GM12878 (cell line): ENCODE measurements at regions not wholly inside any gene's neighbourhood (a gene's known extent, or its start where the extent isn't known, plus 50 kb on each side); places are given as distances from the start of the nearest gene placed in this dataset.

Source experiments
- ATF2 ChIP-seq: IDR thresholded peaks from 2 replicates; pipeline ENCODE4 v1.6.1; 2012; ENCODE audit warnings: low read length, inconsistent platforms
- ATF7 ChIP-seq: fragments of 450-650 bp; IDR thresholded peaks from 2 replicates; pipeline ENCODE4 v1.6.1; 2016; ENCODE audit warnings: low read depth, mild to moderate bottlenecking
- BRCA1 ChIP-seq: IDR thresholded peaks from 2 replicates; pipeline ENCODE4 v1.6.1; 2011; ENCODE audit warnings: low read depth, low read length, improper control_type of control experiment
- CBX3 ChIP-seq: fragments of 200-600 bp; sonication (generic); IDR thresholded peaks from 2 replicates; pipeline ENCODE4 v1.6.1; 2016; ENCODE audit warnings: low read depth, borderline replicate concordance
- CEBPB ChIP-seq, 2 experiments: fragments of 150-350 bp in 1 of 2; IDR thresholded peaks; 2 replicates each; pipeline ENCODE4 v1.6.1; 2012 to 2014; ENCODE audit warnings: low read depth in 2 of 2, low read length in 2 of 2, borderline replicate concordance in 1 of 2, inconsistent platforms in 1 of 2
- CHD2 ChIP-seq: IDR thresholded peaks from 2 replicates; pipeline ENCODE4 v1.6.1; 2011; ENCODE audit warnings: low read depth, low read length, improper control_type of control experiment, borderline replicate concordance
- CREM ChIP-seq: IDR thresholded peaks from 2 replicates; pipeline ENCODE4 v1.6.1; 2014; ENCODE audit warnings: antibody characterized with exemption, low read depth
- GABPA ChIP-seq: IDR thresholded peaks from 2 replicates; pipeline ENCODE4 v1.6.1; 2014; ENCODE audit warnings: antibody characterized with exemption, low read depth, mild to moderate bottlenecking, inconsistent platforms
- HDAC6 ChIP-seq: fragments of 200-600 bp; sonication (generic); IDR thresholded peaks from one replicate; pipeline ENCODE4 v1.8.0; 2017; ENCODE audit warnings: antibody characterized with exemption; ENCODE audit not compliant: unreplicated experiment
- IKZF2 ChIP-seq, 2 experiments: fragments of 450-650 bp; IDR thresholded peaks; 2 replicates each; pipeline ENCODE4 v1.6.1; 2017; ENCODE audit warnings: mild to moderate bottlenecking in 2 of 2, moderate library complexity in 2 of 2
- KLF5 ChIP-seq: fragments of 450-650 bp; IDR thresholded peaks from 2 replicates; pipeline ENCODE4 v1.6.1; 2014; ENCODE audit warnings: mild to moderate bottlenecking; ENCODE audit not compliant: partially characterized antibody
- MTA3 ChIP-seq: IDR thresholded peaks from 2 replicates; pipeline ENCODE4 v1.6.1; 2012; ENCODE audit warnings: low read length, inconsistent platforms, borderline replicate concordance
- NFIC ChIP-seq: IDR thresholded peaks from 2 replicates; pipeline ENCODE4 v1.6.1; 2012; ENCODE audit warnings: low read depth, mild to moderate bottlenecking, inconsistent platforms, low read length, moderate library complexity
- NFXL1 ChIP-seq: fragments of 450-650 bp; IDR thresholded peaks from 2 replicates; pipeline ENCODE4 v1.6.1; 2017; ENCODE audit warnings: antibody characterized with exemption, mild to moderate bottlenecking, borderline replicate concordance
- NR2C1 ChIP-seq: fragments of 450-650 bp; IDR thresholded peaks from 2 replicates; pipeline ENCODE4 v1.6.1; 2017; ENCODE audit warnings: antibody characterized with exemption, mild to moderate bottlenecking, moderate library complexity
- PAX8 ChIP-seq: fragments of 450-650 bp; IDR thresholded peaks from 2 replicates; pipeline ENCODE4 v1.6.1; 2017; ENCODE audit warnings: mild to moderate bottlenecking, moderate library complexity
- PRDM15 ChIP-seq: fragments of 450-650 bp; formaldehyde crosslinking; IDR thresholded peaks from 2 replicates; pipeline ENCODE4 v1.4.0; 2020; ENCODE audit warnings: mild to moderate bottlenecking, moderate library complexity
- SP1 ChIP-seq: IDR thresholded peaks from one replicate; pipeline ENCODE4 v1.6.1; 2011; ENCODE audit warnings: low read depth, low read length
- TCF12 ChIP-seq: IDR thresholded peaks from 2 replicates; pipeline ENCODE4 v1.6.1; 2011; ENCODE audit warnings: low read depth, mild to moderate bottlenecking, low read length
- TF ChIP-seq, protein P1 (sequence below): IDR thresholded peaks from 2 replicates; pipeline ENCODE4 v1.6.1; 2012; ENCODE audit warnings: mild to moderate bottlenecking, low read depth, low read length
- TF ChIP-seq, protein P2 (sequence below): fragments of 450-650 bp; IDR thresholded peaks from 2 replicates; pipeline ENCODE4 v1.6.1; 2017; ENCODE audit warnings: mild to moderate bottlenecking, low read depth, inconsistent platforms; ENCODE audit not compliant: poor library complexity, severe bottlenecking

GRCh38 chr1:200483491-200484143 is 73.8 kb upstream of the ZNF281 start (continued):
- TF ChIP-seq CEBPB (IDR thresholded peaks at IDR 0.05; ENCODE audit: borderline replicate concordance in 1 of 2, low read depth in 2 of 2, low read length in 2 of 2) (no peak), SP1 (peak; percentile 64), HDAC6 (no peak), TCF12 (peak; percentile 84), MTA3 (peak; percentile 81; the same call in 1 of the 2 replicates), ATF7 (peak; percentile 80), NR2C1 (no peak), CHD2 (peak; percentile 64; the same call in 1 of the 2 replicates), NFXL1 (no peak), NFIC (peak; percentile 94), BRCA1 (no peak), KLF5 (no peak), ATF2 (peak; percentile 95), CBX3 (no peak), IKZF2 (IDR thresholded peaks at IDR 0.05) (peak; percentile 89 to 91), GABPA (no peak; the same call in 1 of the 2 replicates), PAX8 (no peak), PRDM15 (CRISPR knock-in tag) (no peak), CREM (peak; percentile 92)
- TF ChIP-seq, protein P1, sequence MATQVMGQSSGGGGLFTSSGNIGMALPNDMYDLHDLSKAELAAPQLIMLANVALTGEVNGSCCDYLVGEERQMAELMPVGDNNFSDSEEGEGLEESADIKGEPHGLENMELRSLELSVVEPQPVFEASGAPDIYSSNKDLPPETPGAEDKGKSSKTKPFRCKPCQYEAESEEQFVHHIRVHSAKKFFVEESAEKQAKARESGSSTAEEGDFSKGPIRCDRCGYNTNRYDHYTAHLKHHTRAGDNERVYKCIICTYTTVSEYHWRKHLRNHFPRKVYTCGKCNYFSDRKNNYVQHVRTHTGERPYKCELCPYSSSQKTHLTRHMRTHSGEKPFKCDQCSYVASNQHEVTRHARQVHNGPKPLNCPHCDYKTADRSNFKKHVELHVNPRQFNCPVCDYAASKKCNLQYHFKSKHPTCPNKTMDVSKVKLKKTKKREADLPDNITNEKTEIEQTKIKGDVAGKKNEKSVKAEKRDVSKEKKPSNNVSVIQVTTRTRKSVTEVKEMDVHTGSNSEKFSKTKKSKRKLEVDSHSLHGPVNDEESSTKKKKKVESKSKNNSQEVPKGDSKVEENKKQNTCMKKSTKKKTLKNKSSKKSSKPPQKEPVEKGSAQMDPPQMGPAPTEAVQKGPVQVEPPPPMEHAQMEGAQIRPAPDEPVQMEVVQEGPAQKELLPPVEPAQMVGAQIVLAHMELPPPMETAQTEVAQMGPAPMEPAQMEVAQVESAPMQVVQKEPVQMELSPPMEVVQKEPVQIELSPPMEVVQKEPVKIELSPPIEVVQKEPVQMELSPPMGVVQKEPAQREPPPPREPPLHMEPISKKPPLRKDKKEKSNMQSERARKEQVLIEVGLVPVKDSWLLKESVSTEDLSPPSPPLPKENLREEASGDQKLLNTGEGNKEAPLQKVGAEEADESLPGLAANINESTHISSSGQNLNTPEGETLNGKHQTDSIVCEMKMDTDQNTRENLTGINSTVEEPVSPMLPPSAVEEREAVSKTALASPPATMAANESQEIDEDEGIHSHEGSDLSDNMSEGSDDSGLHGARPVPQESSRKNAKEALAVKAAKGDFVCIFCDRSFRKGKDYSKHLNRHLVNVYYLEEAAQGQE: no peak
- TF ChIP-seq, protein P2, sequence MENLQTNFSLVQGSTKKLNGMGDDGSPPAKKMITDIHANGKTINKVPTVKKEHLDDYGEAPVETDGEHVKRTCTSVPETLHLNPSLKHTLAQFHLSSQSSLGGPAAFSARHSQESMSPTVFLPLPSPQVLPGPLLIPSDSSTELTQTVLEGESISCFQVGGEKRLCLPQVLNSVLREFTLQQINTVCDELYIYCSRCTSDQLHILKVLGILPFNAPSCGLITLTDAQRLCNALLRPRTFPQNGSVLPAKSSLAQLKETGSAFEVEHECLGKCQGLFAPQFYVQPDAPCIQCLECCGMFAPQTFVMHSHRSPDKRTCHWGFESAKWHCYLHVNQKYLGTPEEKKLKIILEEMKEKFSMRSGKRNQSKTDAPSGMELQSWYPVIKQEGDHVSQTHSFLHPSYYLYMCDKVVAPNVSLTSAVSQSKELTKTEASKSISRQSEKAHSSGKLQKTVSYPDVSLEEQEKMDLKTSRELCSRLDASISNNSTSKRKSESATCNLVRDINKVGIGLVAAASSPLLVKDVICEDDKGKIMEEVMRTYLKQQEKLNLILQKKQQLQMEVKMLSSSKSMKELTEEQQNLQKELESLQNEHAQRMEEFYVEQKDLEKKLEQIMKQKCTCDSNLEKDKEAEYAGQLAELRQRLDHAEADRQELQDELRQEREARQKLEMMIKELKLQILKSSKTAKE: peak; percentile 37
